GM19372 (cell line): ENCODE measurements at regions not wholly inside any gene's neighbourhood (a gene's known extent, or its start where the extent isn't known, plus 50 kb on each side); places are given as distances from the start of the nearest gene placed in this dataset.
A peak's percentile ranks its signal among the peaks of the same experiment; 100 is the strongest.

ENCODE experiments used
- ATAC-seq: cut with Tn5 transposase; IDR thresholded peaks from one replicate; pipeline ENCODE4 v1.9.1; 2021; ENCODE audit warnings: mild to moderate bottlenecking, low read depth, moderate library complexity; ENCODE audit not compliant: unreplicated experiment

DNA sequence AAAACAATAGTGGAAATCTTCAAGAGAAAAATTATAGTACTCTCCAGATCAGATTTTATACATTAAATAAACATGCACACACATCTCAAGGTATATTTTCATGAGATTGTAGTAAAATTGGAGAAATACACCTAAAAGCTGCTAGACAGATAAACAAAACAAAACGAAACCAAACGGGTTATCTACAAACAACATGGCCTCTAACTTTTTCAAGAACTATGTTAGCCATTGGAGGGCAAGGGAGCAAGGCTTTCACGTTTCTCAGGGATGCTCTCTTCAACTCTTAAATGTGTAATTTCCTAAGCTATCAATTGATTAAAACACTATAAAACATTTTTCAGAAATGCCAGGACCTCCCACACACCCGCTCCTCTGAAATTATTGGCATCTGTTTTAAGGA is 1262.4 kb upstream of the PCDH20 start:
- no peak for ATAC-seq

DNA sequence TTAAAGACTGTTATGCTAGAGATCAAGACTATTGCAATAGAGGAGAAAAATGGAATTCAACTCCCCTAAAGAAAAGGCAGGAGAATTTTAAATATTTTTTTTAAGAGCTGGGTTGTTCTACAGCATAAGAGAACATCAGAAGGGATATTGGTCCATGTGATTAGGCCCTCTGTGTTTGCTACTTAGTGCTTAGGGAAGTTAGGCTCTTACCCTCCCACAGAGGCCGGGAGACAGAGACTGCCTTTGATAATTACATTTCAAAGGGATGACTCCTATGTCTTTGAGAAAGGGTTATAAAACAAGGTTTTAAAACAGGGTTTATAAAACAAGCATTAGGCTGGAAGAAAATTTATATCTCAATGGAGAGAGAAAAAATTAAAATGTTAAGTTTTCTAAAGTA is 1248.1 kb upstream of the PCDH20 start:
- ATAC-seq, result no peak

DNA sequence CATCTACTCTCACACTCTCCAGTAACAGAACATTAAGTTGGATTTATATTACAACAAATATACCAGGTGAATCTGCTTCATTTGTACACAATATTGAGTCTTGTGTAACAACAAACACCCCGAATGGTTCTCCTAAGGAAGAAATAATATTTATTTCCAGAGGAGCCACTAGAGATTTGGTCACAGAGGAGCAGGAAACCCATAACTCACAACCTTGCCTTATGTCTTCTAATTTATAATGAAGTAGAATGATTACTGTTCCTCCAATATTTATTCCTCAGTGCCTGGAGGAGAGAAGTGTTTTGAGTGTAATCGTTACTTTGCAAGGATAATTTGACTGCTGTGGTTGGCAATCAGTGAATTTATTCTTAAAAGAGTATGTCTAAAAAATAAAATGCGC is 1243.7 kb upstream of the PCDH20 start:
- ATAC-seq, result no peak

DNA sequence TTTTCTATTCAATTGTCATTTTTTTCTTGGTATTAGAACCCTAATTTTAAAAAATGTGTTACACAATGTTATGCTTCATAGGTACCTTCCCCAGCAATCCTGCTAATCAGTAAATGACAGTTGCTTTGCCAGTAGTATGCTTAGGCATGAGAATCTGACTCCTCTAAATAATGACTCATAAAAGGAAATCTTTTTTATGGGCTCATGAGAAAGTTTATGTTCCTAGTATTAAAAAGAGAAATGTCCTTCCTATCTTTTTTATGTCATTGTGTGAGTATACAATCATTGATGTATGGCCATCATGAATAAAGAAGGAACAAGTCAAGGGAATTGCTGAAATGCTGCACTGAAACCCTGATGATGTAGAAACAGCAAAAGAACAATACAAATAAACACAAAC is 1237.7 kb upstream of the PCDH20 start:
- no peak for ATAC-seq

DNA sequence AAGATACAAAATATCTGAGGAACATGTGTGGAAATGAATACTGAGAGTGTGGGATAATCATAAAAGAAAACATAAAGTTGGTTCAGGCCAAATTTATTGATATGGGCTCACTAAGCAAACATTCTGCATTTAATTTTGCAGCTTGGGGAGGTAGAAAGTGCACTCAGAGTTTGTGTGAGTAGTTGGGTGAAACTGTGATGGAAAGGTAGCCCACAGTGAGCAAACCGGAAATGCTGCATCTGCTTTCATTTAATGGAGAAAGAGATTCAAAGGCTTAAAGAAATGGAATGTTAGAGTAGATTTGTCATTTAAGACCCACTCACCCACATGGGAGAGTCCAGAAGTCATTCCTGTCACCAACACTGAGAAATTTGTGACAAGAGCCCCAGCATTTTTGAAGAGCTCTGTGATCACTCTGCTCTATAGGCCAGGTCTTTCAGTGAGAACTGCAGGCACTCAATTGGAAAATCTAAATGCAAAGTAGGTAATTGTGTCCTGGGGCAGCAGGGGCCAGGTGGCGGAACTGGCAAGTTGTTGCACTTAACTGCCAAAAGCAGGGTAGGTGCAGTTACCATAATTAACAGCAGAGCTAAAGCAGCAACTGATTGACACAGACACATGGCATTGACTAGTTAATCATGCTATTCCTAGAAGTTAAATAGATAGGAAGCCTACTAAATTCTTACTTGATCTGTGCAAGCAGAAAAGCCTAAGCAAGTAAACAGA is 1228.3 kb upstream of the PCDH20 start:
- peak; percentile 60 for ATAC-seq

DNA sequence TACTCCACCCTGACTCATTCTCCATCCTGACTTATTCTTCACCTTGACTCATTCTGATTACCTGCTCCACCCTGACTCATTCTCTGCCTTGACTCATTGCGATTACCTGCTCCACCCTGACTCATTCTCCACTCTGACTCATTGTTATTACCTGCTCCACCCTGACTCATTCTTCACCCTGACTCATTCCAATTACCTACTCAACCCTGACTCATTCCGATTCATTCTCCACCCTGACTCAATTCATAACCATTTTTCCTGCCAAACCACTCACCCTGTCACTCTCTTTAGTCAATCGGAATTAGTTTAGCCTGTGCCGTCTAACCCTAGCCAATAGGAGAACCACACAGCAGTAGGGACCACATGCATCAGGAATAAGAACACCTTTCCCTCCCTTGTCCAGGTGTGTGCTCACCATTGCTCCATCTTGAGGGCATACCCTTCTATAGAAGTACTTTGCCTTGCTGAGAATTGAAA is 1227.4 kb upstream of the PCDH20 start:
- no peak for ATAC-seq

DNA sequence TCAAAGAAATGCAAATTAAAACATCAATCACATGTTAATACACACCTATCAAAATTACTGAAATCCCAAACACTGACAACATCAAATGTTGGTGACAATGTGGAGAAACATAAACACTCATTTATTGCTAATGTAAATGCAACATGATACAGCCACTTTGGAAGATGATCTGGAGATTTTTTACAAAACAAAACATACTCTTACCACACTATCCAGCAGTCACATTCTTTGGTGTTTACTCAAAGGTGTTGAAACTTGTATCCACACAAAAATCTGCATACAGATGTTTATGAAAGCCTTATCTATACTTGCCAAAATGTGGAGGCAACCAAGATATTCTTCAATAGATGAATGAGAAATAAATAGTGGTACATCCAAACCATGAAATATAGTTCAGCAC is 1219.5 kb upstream of the PCDH20 start:
- ATAC-seq, result no peak

DNA sequence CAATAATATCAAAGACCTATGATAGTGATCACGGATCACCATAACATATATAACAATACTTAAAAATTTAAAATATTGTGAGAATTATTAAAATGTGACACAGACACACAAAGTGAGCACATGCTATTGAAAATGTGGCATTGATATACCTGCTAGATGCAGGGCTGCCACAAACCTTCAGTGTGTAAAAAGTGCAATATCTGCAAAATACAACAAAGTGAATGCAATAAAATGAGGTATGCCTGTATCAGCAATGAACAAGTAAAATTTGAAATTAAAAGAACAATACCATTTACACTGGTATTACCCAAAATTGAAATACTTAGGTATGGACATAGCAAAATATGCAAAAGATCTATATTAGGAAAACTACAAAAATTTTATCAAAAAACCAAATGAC is 1217.8 kb upstream of the PCDH20 start:
- ATAC-seq, result no peak

DNA sequence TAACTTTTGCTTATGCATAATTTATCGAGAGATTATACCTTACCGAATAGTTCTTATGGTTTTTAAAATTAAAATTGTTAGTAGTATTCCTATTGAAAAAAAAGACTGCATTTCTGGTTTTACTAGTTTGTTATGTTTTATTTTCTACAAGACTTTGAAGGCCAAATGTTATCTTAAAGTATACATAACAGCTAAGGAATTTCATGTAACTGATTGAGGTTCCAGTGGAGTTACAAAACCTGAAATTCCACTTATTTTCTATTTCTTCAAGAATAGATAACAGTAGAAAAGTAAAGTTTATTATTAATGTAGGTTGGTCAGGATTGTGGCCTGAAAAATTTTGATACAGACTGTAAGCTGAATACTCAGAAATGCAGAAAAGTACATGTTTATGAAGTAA is 1216.0 kb upstream of the PCDH20 start:
- ATAC-seq, result no peak

DNA sequence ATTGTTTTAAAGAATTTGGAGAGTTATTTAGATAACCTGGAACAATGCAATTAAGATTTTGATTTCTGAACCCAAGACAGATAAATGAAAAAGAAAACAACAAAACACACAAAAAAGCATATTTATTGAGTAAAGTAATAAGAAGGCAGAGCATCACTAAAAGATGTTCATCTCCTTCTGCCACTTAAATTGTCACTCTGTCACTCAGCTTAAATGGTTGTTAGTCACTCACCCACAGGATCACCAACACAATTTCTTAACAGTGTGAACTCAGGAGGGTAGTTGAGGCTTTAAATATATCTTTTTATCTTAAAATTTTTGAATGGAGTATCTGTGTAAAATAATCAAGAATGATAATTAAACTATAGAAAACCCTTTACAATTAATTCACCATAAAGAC is 1215.5 kb upstream of the PCDH20 start:
- no peak for ATAC-seq

DNA sequence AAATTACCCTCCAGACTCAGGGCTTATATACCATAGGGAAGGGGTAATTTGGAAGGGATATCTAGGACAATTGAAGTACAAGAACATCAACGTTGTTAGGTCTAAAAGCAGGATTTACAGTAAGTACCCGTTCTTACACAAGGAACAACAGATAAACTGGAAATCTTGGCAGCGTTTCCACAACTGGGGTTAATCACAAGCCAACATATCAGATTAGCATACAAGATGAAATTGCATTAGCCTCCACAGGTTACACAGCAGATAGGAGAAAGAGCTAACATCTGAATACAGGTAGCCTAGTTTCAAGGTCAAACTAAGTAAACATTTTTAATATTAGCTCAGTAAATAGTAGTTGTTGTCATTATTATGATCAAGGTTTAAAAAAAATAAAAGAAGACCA is 1214.0 kb upstream of the PCDH20 start:
- no peak for ATAC-seq

DNA sequence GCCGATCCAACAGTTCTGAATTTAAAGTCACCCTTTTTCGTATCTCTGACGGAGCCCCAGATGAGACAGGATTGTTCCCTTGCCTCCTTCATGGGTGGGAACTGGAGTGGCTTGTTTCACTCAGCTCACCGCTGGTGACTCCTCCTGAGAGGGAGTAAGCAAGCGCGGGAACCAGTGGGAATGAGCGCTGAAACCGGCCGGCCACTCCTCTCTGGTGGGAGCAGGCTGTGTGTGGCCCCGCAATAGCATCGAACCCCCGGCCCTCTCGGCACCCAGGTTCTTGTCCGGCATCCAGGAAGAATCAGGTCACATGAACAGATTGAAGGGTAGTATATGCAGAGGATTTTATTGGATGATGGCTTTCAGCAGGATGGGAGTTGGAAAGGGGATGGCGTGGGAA is 1211.6 kb upstream of the PCDH20 start:
- no peak for ATAC-seq

DNA sequence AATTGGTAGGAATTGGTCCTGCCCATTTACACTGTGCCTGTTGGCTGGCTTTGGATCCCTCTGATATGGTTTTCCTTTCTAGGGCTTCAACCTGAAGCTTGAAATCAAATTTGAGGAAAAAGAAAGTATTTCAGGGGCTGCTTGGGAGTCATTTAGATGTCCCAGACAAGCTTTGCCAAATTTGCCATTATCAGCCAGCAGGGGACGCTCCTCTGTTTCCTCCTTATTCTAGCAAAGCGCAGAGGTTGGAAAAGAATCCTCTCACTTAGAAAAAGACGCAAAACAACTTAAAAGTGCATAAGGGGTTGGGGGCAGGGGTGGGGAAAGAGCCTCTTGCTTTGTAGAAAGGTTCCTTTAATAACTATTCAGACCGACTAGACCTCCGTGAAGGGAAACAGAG is 1211.1 kb upstream of the PCDH20 start:
- no peak for ATAC-seq

DNA sequence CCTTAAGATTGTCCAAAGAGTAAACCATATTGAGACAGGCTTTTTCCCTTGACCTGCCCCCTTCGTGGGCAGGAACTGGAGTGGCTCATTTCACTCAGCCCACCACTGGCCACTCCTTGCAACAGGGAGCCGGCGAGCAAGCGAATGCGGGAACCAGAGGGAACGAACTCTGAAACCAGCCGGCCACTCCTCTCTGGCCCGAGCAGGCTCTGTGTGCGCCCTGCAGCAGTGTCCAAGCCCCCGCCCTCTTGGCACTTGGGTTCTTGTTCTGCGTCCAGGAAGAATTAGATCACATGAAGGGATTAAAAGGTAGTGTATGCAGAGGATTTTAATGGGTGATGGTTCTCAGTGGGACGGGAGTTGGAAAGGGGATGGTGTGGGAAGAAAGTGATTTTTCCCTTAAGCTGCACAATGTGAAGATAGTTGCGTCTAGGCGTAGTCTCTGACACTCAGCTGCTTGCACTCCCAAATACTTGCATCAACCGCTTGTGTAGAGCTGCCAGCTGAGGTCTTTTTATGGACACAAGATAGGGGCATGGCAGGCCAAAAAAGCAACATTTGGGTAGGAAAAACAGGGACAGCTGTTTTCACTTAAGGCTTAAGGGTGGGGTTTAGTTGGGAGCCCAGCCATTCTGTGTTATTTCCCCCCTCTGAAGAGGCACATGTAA is 1209.7 kb upstream of the PCDH20 start:
- ATAC-seq, result no peak

DNA sequence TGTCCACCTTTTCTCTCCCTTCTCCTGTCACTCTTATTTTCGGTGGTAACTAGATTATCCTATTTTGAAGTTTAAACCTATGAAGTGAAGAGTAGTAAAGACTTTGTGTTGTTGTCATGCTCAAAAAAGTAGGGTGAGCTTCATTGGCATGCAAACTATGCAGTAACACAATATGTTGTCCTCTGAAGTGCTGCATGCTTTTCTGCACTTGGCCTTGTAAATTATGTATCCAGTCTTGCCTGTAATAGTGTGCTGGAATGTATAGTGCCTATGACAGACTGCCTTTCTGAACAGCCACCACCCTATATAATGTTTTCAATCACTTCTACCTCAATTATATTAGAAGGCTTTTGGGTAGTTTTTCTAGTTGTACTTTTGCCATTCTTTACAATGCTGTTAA is 1198.2 kb upstream of the PCDH20 start:
- ATAC-seq, result no peak

DNA sequence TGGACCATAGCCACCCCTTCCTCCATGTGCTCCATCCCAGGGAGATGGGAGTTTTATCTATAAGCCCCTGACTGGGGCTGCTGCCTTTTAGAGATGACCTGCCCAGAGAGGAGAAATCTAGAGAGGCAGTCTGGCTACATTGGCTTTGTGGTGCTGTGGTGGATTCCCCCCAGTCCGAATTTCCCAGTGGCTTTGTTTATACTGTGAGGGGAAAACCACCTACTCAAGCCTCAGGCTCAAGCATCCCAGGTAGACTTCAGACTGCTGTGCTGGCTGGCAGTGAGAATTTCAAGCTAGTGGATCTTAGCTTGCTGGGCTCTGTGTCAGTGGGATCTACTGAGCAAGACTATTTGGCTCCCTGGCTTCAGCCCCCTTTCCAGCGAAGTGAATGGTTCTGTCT is 1195.7 kb upstream of the PCDH20 start:
- no peak for ATAC-seq

DNA sequence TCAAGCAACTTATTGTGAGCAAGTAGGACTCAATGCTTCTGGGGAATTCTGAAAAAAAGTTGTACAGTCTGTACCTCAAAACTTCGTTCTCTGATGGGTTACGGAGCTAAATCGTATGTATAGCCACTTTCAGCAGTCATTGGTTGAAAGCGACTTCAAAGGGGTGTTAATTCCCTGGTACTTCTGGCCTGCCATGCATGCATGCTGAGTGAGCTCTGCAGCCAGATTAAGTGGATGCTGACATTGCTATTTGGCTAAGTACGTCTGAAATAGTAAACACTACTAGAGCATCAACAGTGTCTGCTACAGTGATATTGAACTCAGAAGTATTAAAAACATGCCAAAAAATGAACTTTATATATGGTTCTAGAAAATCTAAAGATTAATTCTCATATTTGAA is 1183.1 kb upstream of the PCDH20 start:
- no peak for ATAC-seq

DNA sequence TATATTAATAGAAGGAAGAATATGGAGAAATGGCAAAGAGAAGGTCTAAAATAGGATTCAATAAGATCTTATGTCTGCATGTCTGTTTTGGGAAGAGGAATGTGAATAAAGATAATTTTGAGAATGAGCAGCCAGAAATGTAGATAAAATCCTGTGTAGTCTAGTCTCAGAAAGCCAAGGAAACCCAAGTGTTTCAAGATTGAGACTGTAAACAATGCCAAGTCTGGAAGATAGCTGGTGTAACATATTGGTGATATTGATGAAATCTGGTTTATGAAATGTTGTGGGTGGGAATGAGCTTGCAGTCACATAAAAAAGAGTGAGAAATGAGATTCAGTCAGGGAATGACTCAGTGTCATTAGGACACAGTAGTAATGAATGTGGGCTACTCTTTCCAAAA is 1180.3 kb upstream of the PCDH20 start:
- no peak for ATAC-seq

DNA sequence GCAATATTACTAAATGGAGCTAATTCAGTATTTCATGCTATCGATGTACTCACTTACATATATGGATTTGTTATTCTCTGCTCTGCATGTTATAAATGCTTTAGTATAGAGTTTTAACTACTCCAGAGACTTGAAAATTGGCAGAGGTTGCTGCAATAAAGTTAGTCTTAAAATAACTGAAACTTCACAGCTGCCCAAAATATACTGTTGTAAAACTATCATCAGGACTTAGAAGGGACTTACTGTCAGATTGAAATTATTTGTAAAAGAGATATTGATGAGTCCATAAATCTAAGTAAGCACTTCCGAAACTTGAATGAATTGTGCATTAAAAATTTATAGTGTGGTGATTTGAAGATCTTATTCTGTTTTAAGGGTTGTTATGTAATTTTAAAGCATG is 1178.2 kb upstream of the PCDH20 start:
- ATAC-seq, result no peak

DNA sequence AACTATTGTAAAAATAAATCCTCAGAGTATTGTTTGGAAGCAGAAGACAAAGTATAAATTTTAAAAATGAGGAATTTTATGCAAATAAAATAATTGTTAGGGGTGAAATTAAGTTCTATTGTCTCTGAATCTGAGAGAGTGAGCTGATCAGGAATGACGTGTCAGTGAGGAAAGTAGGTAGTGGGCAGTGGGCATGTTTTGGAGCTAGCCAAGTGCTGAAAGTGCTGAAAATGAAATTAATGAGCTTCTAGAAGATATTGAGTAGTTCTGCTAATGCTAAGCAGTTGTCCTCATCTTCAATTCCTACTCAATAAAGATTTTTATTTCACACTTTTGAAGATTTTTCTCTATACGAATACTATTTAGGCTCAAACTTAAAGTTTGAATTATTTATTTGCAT is 1167.8 kb upstream of the PCDH20 start:
- no peak for ATAC-seq

DNA sequence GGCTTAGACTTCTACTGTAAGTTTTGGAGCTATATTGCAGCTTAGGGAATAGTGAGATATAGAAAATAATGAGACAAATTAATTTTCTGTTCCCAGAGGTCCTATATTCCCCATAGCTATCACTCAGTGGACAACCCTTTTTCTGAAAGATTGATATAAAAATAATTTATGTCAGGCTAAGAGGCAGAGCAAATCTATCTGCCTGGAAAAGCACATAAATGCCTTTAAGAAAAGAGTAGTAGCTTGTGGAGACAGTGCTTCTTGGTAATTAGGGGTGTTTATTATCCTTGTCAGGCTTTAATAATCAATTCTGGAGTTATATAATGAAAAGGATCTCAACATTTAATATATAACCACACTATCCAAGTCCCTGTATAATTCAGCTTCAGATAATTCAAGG is 1162.8 kb upstream of the PCDH20 start:
- ATAC-seq, result no peak

DNA sequence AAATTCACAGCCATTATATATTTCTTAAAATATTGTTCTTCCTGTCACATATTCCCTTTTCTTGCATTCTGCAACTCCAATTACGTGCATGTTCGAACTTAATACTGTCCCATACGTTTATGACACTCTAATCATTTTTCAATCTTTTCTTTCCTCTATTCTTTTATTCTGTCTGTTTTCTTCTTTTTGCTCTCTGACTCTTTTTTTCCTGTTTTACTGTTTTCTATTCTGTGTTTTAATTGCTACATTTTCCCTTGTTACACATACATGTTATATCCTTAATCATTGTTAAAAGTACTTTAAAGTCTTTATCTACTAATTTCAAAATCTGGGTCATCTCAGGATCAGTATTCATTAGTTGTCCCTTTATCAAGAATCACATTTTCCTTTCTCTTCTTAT is 1149.1 kb upstream of the PCDH20 start:
- no peak for ATAC-seq
